ENCODE measurements at regions not wholly inside any gene's neighbourhood (a gene's known extent, or its start where the extent isn't known, plus 50 kb on each side); places are given as distances from the start of the nearest gene placed in this dataset.

DNA sequence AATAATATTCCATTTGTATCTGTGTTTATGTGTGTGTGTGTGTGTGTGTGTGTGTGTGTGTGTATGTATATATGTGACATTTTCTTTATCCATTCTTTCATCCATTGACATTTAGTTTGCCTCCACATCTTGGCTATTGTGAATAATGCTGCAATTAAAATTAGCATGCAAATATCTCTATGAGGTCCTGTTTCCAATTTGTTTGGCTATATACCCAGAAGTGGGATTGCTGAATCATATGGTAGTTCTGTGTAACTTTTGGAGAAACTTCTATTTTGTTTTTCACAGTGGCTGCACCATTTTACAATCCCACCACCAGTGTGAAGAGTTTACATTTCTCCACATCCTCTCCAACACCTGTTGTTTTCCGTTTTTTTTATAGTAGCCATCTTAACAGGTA is 53.1 kb downstream of the CH25H start:
- no peak for DNase-seq (ENCODE audit: low spot score)
- intact Hi-C loops (cut with micrococcal nuclease; ENCODE audit: unreplicated experiment), result no loop called here
- Histone ChIP-seq H3K27ac (ENCODE audit: low read depth, low read length, poor library complexity, severe bottlenecking) (no peak overlapping the region), H3K4me3 (ENCODE audit: low read depth, low read length, poor library complexity, severe bottlenecking) (no peak overlapping the region), H3K4me1 (ENCODE audit: insufficient read depth, low read length, poor library complexity, severe bottlenecking) (no peaks in the 10 kb centered on the region), H4K20me1 (ENCODE audit: insufficient read depth, low read length) (no peaks in the 10 kb centered on the region), H3K9me3 (ENCODE audit: low read length) (no peaks in the 10 kb centered on the region), H3K9me2 (ENCODE audit: insufficient read depth, low read length) (no peaks in the 10 kb centered on the region), H2AFZ (ENCODE audit: low read length) (no peak overlapping the region), H3K4me2 (ENCODE audit: low read length) (no peak overlapping the region), H3K36me3 (ENCODE audit: insufficient read depth, low read length) (no peaks in the 10 kb centered on the region), H3K79me2 (ENCODE audit: insufficient read depth, low read depth, low read length) (no peaks in the 10 kb centered on the region)
- TF ChIP-seq, protein P1, sequence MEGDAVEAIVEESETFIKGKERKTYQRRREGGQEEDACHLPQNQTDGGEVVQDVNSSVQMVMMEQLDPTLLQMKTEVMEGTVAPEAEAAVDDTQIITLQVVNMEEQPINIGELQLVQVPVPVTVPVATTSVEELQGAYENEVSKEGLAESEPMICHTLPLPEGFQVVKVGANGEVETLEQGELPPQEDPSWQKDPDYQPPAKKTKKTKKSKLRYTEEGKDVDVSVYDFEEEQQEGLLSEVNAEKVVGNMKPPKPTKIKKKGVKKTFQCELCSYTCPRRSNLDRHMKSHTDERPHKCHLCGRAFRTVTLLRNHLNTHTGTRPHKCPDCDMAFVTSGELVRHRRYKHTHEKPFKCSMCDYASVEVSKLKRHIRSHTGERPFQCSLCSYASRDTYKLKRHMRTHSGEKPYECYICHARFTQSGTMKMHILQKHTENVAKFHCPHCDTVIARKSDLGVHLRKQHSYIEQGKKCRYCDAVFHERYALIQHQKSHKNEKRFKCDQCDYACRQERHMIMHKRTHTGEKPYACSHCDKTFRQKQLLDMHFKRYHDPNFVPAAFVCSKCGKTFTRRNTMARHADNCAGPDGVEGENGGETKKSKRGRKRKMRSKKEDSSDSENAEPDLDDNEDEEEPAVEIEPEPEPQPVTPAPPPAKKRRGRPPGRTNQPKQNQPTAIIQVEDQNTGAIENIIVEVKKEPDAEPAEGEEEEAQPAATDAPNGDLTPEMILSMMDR (conservative IDR thresholded peaks at IDR 0.05; ENCODE audit: low read length), result no peak
- no peak for TF ChIP-seq EZH2phosphoT487 (IDR thresholded peaks at IDR 0.05; ENCODE audit: borderline replicate concordance, low read depth, low read length)
- BruUV-seq (replicated peaks), result no TSS peak
- ChIA-PET POLR2A (no interaction called here), CTCF (ENCODE audit: unreplicated experiment) (no interaction called here)

DNA sequence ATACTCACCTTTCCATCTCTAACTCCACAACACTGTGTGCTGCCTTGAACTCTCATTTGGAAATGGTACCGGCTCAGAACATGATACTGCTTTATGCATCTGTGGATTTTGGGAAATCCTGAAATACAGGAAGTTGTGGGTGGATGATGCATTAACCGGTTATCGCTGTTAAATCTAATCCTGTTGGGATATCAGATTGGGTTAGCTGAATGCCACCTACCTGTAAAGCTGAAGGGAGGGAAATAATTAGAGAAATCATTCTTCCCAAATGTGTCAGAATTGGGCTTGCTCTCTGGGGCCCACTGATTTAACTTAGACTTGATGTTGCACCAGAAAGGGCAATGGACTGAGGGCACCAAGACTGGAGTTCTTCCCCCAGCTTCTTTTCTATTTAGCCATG is 54.0 kb downstream of the CH25H start:
- CTCF ChIA-PET (ENCODE audit: unreplicated experiment), result no interaction called here
- Histone ChIP-seq H3K9me2 (ENCODE audit: insufficient read depth, low read length) (no peaks in the 10 kb centered on the region), H3K4me1 (ENCODE audit: insufficient read depth, low read length, poor library complexity, severe bottlenecking) (no peaks in the 10 kb centered on the region), H3K36me3 (ENCODE audit: insufficient read depth, low read length) (no peaks in the 10 kb centered on the region), H3K79me2 (ENCODE audit: insufficient read depth, low read depth, low read length) (no peaks in the 10 kb centered on the region), H2AFZ (ENCODE audit: low read length) (no peak overlapping the region), H3K4me2 (ENCODE audit: low read length) (no peak overlapping the region), H3K4me3 (ENCODE audit: low read depth, low read length, poor library complexity, severe bottlenecking) (no peak overlapping the region), H3K27ac (ENCODE audit: low read depth, low read length, poor library complexity, severe bottlenecking) (no peak overlapping the region), H4K20me1 (ENCODE audit: insufficient read depth, low read length) (no peaks in the 10 kb centered on the region), H3K9me3 (ENCODE audit: low read length) (no peaks in the 10 kb centered on the region)
- DNase-seq (ENCODE audit: low spot score), result no peak
- TF ChIP-seq EZH2phosphoT487 (IDR thresholded peaks at IDR 0.05; ENCODE audit: borderline replicate concordance, low read depth, low read length), result no peak
- TF ChIP-seq, protein P1 (conservative IDR thresholded peaks at IDR 0.05; ENCODE audit: low read length), result no peak
- intact Hi-C loops (cut with micrococcal nuclease; ENCODE audit: unreplicated experiment), result no loop called here
- BruUV-seq (replicated peaks), result no TSS peak
- POLR2A ChIA-PET, result no interaction called here

DNA sequence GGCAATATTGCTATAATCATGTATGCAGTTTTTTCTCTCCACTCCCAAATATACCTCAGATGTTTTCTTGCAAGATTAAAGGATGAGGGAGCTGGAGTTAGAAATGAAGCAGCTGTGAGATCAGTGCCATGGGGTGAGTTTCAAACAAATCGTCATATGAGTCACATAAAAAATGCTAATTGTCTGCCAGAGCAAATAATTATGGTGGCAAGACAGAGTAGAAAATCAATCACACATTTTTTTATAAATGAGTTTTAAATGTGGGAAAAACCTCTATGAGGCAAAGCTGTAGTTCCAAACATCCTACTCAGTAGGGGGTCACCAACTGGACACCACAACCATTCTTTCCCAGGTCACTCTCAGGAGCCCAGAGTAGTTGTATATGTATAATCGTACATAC is 55.3 kb downstream of the CH25H start:
- POLR2A ChIA-PET, result no interaction called here
- BruUV-seq (replicated peaks), result no TSS peak
- intact Hi-C loops (cut with micrococcal nuclease; ENCODE audit: unreplicated experiment), result no loop called here

More for the DNA sequence above, 55.3 kb downstream of the CH25H start:
- no peak for DNase-seq (ENCODE audit: low spot score)
- Histone ChIP-seq H3K4me3 (ENCODE audit: low read depth, low read length, poor library complexity, severe bottlenecking) (no peak overlapping the region), H3K79me2 (ENCODE audit: insufficient read depth, low read depth, low read length) (no peaks in the 10 kb centered on the region), H3K9me2 (ENCODE audit: insufficient read depth, low read length) (no peaks in the 10 kb centered on the region), H3K4me1 (ENCODE audit: insufficient read depth, low read length, poor library complexity, severe bottlenecking) (no peaks in the 10 kb centered on the region), H2AFZ (ENCODE audit: low read length) (no peak overlapping the region), H3K27ac (ENCODE audit: low read depth, low read length, poor library complexity, severe bottlenecking) (no peak overlapping the region), H4K20me1 (ENCODE audit: insufficient read depth, low read length) (no peaks in the 10 kb centered on the region), H3K9me3 (ENCODE audit: low read length) (no peaks in the 10 kb centered on the region), H3K4me2 (ENCODE audit: low read length) (no peak overlapping the region), H3K36me3 (ENCODE audit: insufficient read depth, low read length) (no peaks in the 10 kb centered on the region)
- TF ChIP-seq EZH2phosphoT487 (IDR thresholded peaks at IDR 0.05; ENCODE audit: borderline replicate concordance, low read depth, low read length), result no peak
- TF ChIP-seq, protein P1 (conservative IDR thresholded peaks at IDR 0.05; ENCODE audit: low read length), result no peak
- CTCF ChIA-PET (ENCODE audit: unreplicated experiment), result no interaction called here

All from OCI-LY7 (cell line).